ENCODE measurements at regions not wholly inside any gene's neighbourhood (a gene's known extent, or its start where the extent isn't known, plus 50 kb on each side); places are given as distances from the start of the nearest gene placed in this dataset.

DNA sequence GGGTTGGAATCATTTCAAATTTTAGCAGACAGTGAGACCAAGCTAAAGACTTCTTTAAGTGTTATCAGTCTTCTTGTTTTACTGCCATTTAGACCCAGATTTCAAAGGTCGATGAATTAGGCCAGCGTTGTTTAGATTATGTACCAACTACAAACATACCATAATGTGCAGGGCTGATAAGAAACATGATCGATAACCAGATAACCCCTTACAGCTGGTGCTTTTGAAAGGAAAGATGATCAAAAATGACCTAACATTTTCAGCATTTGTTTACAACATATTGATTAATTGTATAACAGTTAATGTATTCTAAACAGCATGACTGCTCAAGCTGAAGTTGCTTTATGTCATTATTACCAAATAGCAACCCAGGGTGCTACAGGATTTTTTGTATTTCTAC, 400.4 kb upstream of the FAM241A start:
- H3K4me2 ChIP-seq (ENCODE audit: control insufficient read depth, insufficient read depth), result no peak overlapping the region
- no peaks in the 10 kb centered on the region for H4K20me1 ChIP-seq (ENCODE audit: control insufficient read depth, insufficient read depth)
- FAIRE-seq (no peak), ATAC-seq (no peak), DNase-seq (ENCODE audit: low read depth, low spot score) (no peak)
- SMC1A ChIA-PET (ENCODE audit: uncharacterized antibody, unreplicated experiment), result interaction anchor here (0.7 to 2.5 kb wide), 3 partner anchors 9 to 287 kb away, joined by 3 to 9 read pairs (median 3); no protein-coding TSS in a partner anchor
- intact Hi-C loops (cut with micrococcal nuclease; ENCODE audit: unreplicated experiment), result no loop called here
- BruUV-seq (replicated peaks), result no TSS peak
- WGBS (ENCODE audit: insufficient coverage, insufficient replicate concordance, low lambda C conversion rate, missing lambda C conversion rate), result 89% methylated on average over 3 of the region's 3 CpGs
- H3K4me1 ChIP-seq (ENCODE audit: control insufficient read depth, insufficient read depth, low read length), result no peaks in the 10 kb centered on the region
- RAD21 ChIA-PET (ENCODE audit: unreplicated experiment), result no interaction called here
- no peaks in the 10 kb centered on the region for H3K79me2 ChIP-seq (ENCODE audit: control insufficient read depth, insufficient read depth, low read length)
- TF ChIP-seq CHD2 (IDR thresholded peaks at IDR 0.05; ENCODE audit: borderline replicate concordance, low read depth, low read length), result no peak
- TF ChIP-seq TCF7 (IDR thresholded peaks at IDR 0.05; ENCODE audit: borderline replicate concordance), result no peak
- TF ChIP-seq, protein P1, sequence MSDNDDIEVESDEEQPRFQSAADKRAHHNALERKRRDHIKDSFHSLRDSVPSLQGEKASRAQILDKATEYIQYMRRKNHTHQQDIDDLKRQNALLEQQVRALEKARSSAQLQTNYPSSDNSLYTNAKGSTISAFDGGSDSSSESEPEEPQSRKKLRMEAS (IDR thresholded peaks at IDR 0.05; ENCODE audit: low read depth, low read length), result no peak
- TF ChIP-seq, protein P2, sequence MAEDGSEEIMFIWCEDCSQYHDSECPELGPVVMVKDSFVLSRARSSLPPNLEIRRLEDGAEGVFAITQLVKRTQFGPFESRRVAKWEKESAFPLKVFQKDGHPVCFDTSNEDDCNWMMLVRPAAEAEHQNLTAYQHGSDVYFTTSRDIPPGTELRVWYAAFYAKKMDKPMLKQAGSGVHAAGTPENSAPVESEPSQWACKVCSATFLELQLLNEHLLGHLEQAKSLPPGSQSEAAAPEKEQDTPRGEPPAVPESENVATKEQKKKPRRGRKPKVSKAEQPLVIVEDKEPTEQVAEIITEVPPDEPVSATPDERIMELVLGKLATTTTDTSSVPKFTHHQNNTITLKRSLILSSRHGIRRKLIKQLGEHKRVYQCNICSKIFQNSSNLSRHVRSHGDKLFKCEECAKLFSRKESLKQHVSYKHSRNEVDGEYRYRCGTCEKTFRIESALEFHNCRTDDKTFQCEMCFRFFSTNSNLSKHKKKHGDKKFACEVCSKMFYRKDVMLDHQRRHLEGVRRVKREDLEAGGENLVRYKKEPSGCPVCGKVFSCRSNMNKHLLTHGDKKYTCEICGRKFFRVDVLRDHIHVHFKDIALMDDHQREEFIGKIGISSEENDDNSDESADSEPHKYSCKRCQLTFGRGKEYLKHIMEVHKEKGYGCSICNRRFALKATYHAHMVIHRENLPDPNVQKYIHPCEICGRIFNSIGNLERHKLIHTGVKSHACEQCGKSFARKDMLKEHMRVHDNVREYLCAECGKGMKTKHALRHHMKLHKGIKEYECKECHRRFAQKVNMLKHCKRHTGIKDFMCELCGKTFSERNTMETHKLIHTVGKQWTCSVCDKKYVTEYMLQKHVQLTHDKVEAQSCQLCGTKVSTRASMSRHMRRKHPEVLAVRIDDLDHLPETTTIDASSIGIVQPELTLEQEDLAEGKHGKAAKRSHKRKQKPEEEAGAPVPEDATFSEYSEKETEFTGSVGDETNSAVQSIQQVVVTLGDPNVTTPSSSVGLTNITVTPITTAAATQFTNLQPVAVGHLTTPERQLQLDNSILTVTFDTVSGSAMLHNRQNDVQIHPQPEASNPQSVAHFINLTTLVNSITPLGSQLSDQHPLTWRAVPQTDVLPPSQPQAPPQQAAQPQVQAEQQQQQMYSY (CRISPR knock-in tag; IDR thresholded peaks at IDR 0.05), result no peak
- no peak for TF ChIP-seq TCF12 (IDR thresholded peaks at IDR 0.05; ENCODE audit: low read depth, low read length)
- TF ChIP-seq, protein P3, sequence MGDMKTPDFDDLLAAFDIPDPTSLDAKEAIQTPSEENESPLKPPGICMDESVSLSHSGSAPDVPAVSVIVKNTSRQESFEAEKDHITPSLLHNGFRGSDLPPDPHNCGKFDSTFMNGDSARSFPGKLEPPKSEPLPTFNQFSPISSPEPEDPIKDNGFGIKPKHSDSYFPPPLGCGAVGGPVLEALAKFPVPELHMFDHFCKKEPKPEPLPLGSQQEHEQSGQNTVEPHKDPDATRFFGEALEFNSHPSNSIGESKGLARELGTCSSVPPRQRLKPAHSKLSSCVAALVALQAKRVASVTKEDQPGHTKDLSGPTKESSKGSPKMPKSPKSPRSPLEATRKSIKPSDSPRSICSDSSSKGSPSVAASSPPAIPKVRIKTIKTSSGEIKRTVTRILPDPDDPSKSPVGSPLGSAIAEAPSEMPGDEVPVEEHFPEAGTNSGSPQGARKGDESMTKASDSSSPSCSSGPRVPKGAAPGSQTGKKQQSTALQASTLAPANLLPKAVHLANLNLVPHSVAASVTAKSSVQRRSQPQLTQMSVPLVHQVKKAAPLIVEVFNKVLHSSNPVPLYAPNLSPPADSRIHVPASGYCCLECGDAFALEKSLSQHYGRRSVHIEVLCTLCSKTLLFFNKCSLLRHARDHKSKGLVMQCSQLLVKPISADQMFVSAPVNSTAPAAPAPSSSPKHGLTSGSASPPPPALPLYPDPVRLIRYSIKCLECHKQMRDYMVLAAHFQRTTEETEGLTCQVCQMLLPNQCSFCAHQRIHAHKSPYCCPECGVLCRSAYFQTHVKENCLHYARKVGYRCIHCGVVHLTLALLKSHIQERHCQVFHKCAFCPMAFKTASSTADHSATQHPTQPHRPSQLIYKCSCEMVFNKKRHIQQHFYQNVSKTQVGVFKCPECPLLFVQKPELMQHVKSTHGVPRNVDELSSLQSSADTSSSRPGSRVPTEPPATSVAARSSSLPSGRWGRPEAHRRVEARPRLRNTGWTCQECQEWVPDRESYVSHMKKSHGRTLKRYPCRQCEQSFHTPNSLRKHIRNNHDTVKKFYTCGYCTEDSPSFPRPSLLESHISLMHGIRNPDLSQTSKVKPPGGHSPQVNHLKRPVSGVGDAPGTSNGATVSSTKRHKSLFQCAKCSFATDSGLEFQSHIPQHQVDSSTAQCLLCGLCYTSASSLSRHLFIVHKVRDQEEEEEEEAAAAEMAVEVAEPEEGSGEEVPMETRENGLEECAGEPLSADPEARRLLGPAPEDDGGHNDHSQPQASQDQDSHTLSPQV (IDR thresholded peaks at IDR 0.05), result no peak
- no peak for TF ChIP-seq MTA2 (IDR thresholded peaks at IDR 0.05; ENCODE audit: low read depth)
- TF ChIP-seq, protein P4, sequence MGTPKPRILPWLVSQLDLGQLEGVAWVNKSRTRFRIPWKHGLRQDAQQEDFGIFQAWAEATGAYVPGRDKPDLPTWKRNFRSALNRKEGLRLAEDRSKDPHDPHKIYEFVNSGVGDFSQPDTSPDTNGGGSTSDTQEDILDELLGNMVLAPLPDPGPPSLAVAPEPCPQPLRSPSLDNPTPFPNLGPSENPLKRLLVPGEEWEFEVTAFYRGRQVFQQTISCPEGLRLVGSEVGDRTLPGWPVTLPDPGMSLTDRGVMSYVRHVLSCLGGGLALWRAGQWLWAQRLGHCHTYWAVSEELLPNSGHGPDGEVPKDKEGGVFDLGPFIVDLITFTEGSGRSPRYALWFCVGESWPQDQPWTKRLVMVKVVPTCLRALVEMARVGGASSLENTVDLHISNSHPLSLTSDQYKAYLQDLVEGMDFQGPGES (IDR thresholded peaks at IDR 0.05), result no peak
- H3K27me3 ChIP-seq (replicated peaks in 1 of 2; ENCODE audit: control insufficient read depth in 2 of 2, insufficient read depth in 2 of 2, low read length in 1 of 2), result no peaks in the 10 kb centered on the region; a peak in 1 of 4 replicates
- POLR2A ChIA-PET, result no interaction called here
- no peak overlapping the region for H3K27ac ChIP-seq (ENCODE audit: control insufficient read depth, insufficient read depth)
- H3K4me3 ChIP-seq, result no peak overlapping the region
- in situ Hi-C loops (cut with MboI), result no loop called here
- H3K36me3 ChIP-seq (ENCODE audit: control insufficient read depth in 2 of 2, insufficient read depth in 2 of 2, low read length in 1 of 2), result no peaks in the 10 kb centered on the region
- no peak overlapping the region for H3K9ac ChIP-seq (ENCODE audit: control insufficient read depth, insufficient read depth, low read length)
- no peak overlapping the region for H2AFZ ChIP-seq (ENCODE audit: control insufficient read depth, low read depth, low read length)
- no peaks in the 10 kb centered on the region for H3K9me3 ChIP-seq (replicated peaks; ENCODE audit: control insufficient read depth, insufficient read depth, low read length)
- CTCF ChIA-PET, result interaction anchor here (0.8 to 1.1 kb wide), 2 partner anchors 110 to 162 kb away, joined by 3 to 5 read pairs; no protein-coding TSS in a partner anchor
